C4-2B (cell line): ENCODE measurements at regions not wholly inside any gene's neighbourhood (a gene's known extent, or its start where the extent isn't known, plus 50 kb on each side); places are given as distances from the start of the nearest gene placed in this dataset.

Experiments used
- ZFX ChIP-seq: fragments of 450-650 bp; IDR thresholded peaks from 2 replicates; pipeline ENCODE4 v1.6.1; 2017
- TF ChIP-seq, protein P1 (sequence below): fragments of 450-650 bp; conservative IDR thresholded peaks from 2 replicates; pipeline ENCODE4 v1.5.1; 2017; ENCODE audit warnings: mild to moderate bottlenecking

DNA sequence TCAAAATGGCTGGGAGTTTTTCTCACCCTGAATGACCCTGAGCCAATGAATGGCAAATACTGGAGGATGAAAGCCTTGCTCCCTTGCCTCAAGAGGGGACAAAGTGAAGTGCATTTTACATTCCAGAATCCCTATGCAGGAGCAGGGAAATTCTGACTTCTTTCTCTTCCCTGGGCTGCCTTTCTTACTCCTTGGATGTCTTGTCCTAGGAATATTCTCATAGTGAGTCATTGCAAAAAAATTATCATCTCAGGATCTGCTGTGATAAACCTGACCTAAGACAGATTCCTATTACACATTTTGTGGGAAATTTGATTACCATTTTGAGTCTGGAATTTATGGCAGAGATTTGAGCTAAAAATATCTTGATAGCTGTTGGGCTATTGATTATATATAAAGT lies 199.9 kb downstream of the TMA16 start:
- TF ChIP-seq, protein P1, sequence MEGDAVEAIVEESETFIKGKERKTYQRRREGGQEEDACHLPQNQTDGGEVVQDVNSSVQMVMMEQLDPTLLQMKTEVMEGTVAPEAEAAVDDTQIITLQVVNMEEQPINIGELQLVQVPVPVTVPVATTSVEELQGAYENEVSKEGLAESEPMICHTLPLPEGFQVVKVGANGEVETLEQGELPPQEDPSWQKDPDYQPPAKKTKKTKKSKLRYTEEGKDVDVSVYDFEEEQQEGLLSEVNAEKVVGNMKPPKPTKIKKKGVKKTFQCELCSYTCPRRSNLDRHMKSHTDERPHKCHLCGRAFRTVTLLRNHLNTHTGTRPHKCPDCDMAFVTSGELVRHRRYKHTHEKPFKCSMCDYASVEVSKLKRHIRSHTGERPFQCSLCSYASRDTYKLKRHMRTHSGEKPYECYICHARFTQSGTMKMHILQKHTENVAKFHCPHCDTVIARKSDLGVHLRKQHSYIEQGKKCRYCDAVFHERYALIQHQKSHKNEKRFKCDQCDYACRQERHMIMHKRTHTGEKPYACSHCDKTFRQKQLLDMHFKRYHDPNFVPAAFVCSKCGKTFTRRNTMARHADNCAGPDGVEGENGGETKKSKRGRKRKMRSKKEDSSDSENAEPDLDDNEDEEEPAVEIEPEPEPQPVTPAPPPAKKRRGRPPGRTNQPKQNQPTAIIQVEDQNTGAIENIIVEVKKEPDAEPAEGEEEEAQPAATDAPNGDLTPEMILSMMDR: no peak
- TF ChIP-seq ZFX: no peak
